GM23338 (cell line): ENCODE measurements at regions not wholly inside any gene's neighbourhood (a gene's known extent, or its start where the extent isn't known, plus 50 kb on each side); places are given as distances from the start of the nearest gene placed in this dataset.

Experiments used
- CREB1 ChIP-seq: fragments of 250-450 bp; sonication (Bioruptor Pico); IDR thresholded peaks from 2 replicates; pipeline ENCODE4 v1.5.0; 2020; ENCODE audit warnings: low read depth, mild to moderate bottlenecking, moderate library complexity
- CTCF ChIP-seq, 2 experiments: fragments of 200-600 bp in 1 of 2; sonication (generic) in 1 of 2; conservative IDR thresholded peaks; 2 replicates each; pipeline versions ENCODE4 v1.5.1 to v1.6.1; 2016 to 2017; ENCODE audit warnings: antibody characterized with exemption in 2 of 2, low read depth in 2 of 2, mild to moderate bottlenecking in 2 of 2, moderate library complexity in 1 of 2
- EZH2 ChIP-seq: fragments of 200-600 bp; sonication (generic); IDR thresholded peaks from one replicate; pipeline ENCODE4 v1.8.0; 2017; ENCODE audit warnings: antibody characterized with exemption, mild to moderate bottlenecking, low read depth; ENCODE audit not compliant: unreplicated experiment
- JUNB ChIP-seq: IDR thresholded peaks from one replicate; pipeline ENCODE4 v1.6.1; 2016; ENCODE audit warnings: antibody characterized with exemption; ENCODE audit not compliant: unreplicated experiment

- TF ChIP-seq EZH2: no peak
- TF ChIP-seq CREB1: no peak
- TF ChIP-seq JUNB: no peak
- no peak for TF ChIP-seq CTCF (conservative IDR thresholded peaks at IDR 0.05; ENCODE audit: low read depth in 2 of 2)
Observed at GRCh38 chr2:207434306-207434705, 95.5 kb upstream of the CREB1 start.
